Gastroesophageal sphincter (tissue), 4 donors: ENCODE measurements at regions not wholly inside any gene's neighbourhood (a gene's known extent, or its start where the extent isn't known, plus 50 kb on each side); places are given as distances from the start of the nearest gene placed in this dataset.

ENCODE experiments used
- ATAC-seq: fragments of 150-250 bp; one replicate; pipeline ENCODE4 v1.9.1; 2016; ENCODE audit warnings: mild to moderate bottlenecking, moderate library complexity
- H3K27ac ChIP-seq, 4 donors: fragments of 200-600 bp; sonication (generic) in 3 of 4; 1 replicate in 3 of 4; 2 replicates in 1 of 4; pipeline ENCODE4 v1.5.1; 2016 to 2019
- H3K27me3 ChIP-seq: fragments of 200-600 bp; sonication (generic); one replicate; pipeline ENCODE4 v1.5.1; 2019
- H3K36me3 ChIP-seq, 2 donors: fragments of 200-600 bp; sonication (generic); one replicate each; pipeline ENCODE4 v1.5.1; 2019; ENCODE audit warnings: control low read depth in 1 of 2
- H3K4me1 ChIP-seq, 3 donors: fragments of 200-600 bp; sonication (generic); 1 replicate in 2 of 3; 2 replicates in 1 of 3; pipeline ENCODE4 v1.5.1; 2016 to 2019; ENCODE audit warnings: control low read depth in 2 of 3
- H3K4me3 ChIP-seq, 2 donors: fragments of 200-600 bp; sonication (generic); one replicate each; pipeline ENCODE4 v1.5.1; 2019; ENCODE audit warnings: mild to moderate bottlenecking in 1 of 2, moderate library complexity in 1 of 2
- H3K9me3 ChIP-seq, 3 donors: fragments of 200-600 bp; sonication (generic); one replicate each; pipeline ENCODE4 v1.5.1; 2017 to 2019; ENCODE audit warnings: control low read depth in 2 of 3
- CTCF ChIP-seq, 4 experiments: fragments of 200-600 bp in 2 of 4; fragments of 450-650 bp in 2 of 4; sonication (generic) in 1 of 4; IDR thresholded peaks; one replicate each; pipeline ENCODE4 v1.5.1; 2017 to 2019; ENCODE audit warnings: antibody characterized with exemption in 4 of 4, mild to moderate bottlenecking in 2 of 4, moderate library complexity in 2 of 4
- EP300 ChIP-seq: sonication (generic); formaldehyde crosslinking; IDR thresholded peaks from one replicate; pipeline ENCODE4 v1.6.1; 2017; ENCODE audit warnings: antibody characterized with exemption, mild to moderate bottlenecking
- POLR2A ChIP-seq, 2 donors: fragments of 450-650 bp; IDR thresholded peaks; one replicate each; pipeline ENCODE4 v1.6.1; 2017; ENCODE audit warnings: antibody characterized with exemption in 2 of 2, mild to moderate bottlenecking in 2 of 2, moderate library complexity in 1 of 2
- POLR2AphosphoS5 ChIP-seq: sonication (generic); formaldehyde crosslinking; IDR thresholded peaks from one replicate; pipeline ENCODE4 v1.6.1; 2017; ENCODE audit warnings: antibody characterized with exemption
- WGBS, 2 donors: methylation state at CpG; one replicate each; pipeline ENCODE4 v1.1.5; 2018; ENCODE audit warnings: low coverage in 1 of 2; 5-methylcytosine and 5-hydroxymethylcytosine counted together

GRCh38 chr10:16310440-16310839 is 126.4 kb upstream of the PTER start:
- 50 to 63% methylated on average over 1 of the region's 1 CpG for WGBS, 2 donors

GRCh38 chr10:16314259-16314658 is 122.6 kb upstream of the PTER start:
- TF ChIP-seq EP300 (no peak), POLR2A (IDR thresholded peaks at IDR 0.05) (no peak), POLR2AphosphoS5 (no peak), CTCF (IDR thresholded peaks at IDR 0.05) (no peak)
- Histone ChIP-seq H3K4me3 (no peak overlapping the region), H3K36me3 (no peaks in the 10 kb centered on the region), H3K4me1 (no peaks in the 10 kb centered on the region), H3K27ac (no peak overlapping the region), H3K27me3 (no peaks in the 10 kb centered on the region), H3K9me3 (peaks cover 0 to 14% (median 0%) of the 10 kb centered on the region in 3 donors)
- ATAC-seq, result no peak

More at GRCh38 chr10:16310440-16310839, 126.4 kb upstream of the PTER start:
- H3K9me3 ChIP-seq, result peaks cover 0 to 22% (median 0%) of the 10 kb centered on the region in 3 donors
- H3K27ac ChIP-seq, result no peak overlapping the region
- no peak overlapping the region for H3K4me3 ChIP-seq
- no peak for ATAC-seq
- TF ChIP-seq EP300 (no peak), POLR2A (IDR thresholded peaks at IDR 0.05) (no peak), CTCF (IDR thresholded peaks at IDR 0.05) (no peak), POLR2AphosphoS5 (no peak)
- no peaks in the 10 kb centered on the region for H3K4me1 ChIP-seq
- no peaks in the 10 kb centered on the region for H3K27me3 ChIP-seq
- H3K36me3 ChIP-seq, result no peaks in the 10 kb centered on the region

GRCh38 chr10:16316733-16317390 is 119.9 kb upstream of the PTER start:
- Histone ChIP-seq H3K4me1 (no peaks in the 10 kb centered on the region), H3K36me3 (no peaks in the 10 kb centered on the region), H3K27me3 (no peaks in the 10 kb centered on the region), H3K4me3 (no peak overlapping the region), H3K27ac (no peak overlapping the region), H3K9me3 (no peaks in the 10 kb centered on the region)
- 75 to 87% methylated on average over 5 to 7 of the region's 7 CpGs for WGBS, 2 donors
- ATAC-seq, result no peak
- TF ChIP-seq POLR2A (IDR thresholded peaks at IDR 0.05) (no peak), EP300 (no peak), CTCF (IDR thresholded peaks at IDR 0.05) (no peak), POLR2AphosphoS5 (no peak)

- Histone ChIP-seq H3K27ac (no peak overlapping the region), H3K27me3 (no peaks in the 10 kb centered on the region), H3K36me3 (no peaks in the 10 kb centered on the region), H3K4me1 (no peaks in the 10 kb centered on the region), H3K4me3 (no peak overlapping the region), H3K9me3 (no peaks in the 10 kb centered on the region)
- no peak for ATAC-seq
- TF ChIP-seq POLR2AphosphoS5, result no peak
- no peak for TF ChIP-seq CTCF (IDR thresholded peaks at IDR 0.05)
- no peak for TF ChIP-seq EP300
- TF ChIP-seq POLR2A (IDR thresholded peaks at IDR 0.05), result no peak
- WGBS, 2 donors, result 67% methylated on average over 1 of the region's 2 CpGs; no CpG with 5 or more reads in 1 of the 2 donors
These were observed 95.2 kb upstream of the PTER start for GRCh38 chr10:16341637-16342036.

GRCh38 chr10:16348891-16349290 is 87.9 kb upstream of the PTER start:
- 59 to 65% methylated on average over 4 of the region's 4 CpGs for WGBS, 2 donors
- H3K4me1 ChIP-seq, result no peaks in the 10 kb centered on the region
- H3K9me3 ChIP-seq, result no peaks in the 10 kb centered on the region
- H3K27me3 ChIP-seq, result peaks cover 12% of the 10 kb centered on the region
- no peak overlapping the region for H3K4me3 ChIP-seq
- no peak overlapping the region for H3K27ac ChIP-seq
- no peak for ATAC-seq
- TF ChIP-seq POLR2AphosphoS5, result no peak
- TF ChIP-seq CTCF (IDR thresholded peaks at IDR 0.05), result no peak
- TF ChIP-seq EP300, result no peak
- H3K36me3 ChIP-seq, result no peaks in the 10 kb centered on the region
